HG03558 (cell line): ENCODE measurements at regions not wholly inside any gene's neighbourhood (a gene's known extent, or its start where the extent isn't known, plus 50 kb on each side); places are given as distances from the start of the nearest gene placed in this dataset.

ENCODE experiments used
- ATAC-seq: cut with Tn5 transposase; IDR thresholded peaks from one replicate; pipeline ENCODE4 v1.9.1; 2021; ENCODE audit warnings: moderate number of reproducible peaks; ENCODE audit not compliant: unreplicated experiment; ENCODE audit errors: extremely low read depth

DNA sequence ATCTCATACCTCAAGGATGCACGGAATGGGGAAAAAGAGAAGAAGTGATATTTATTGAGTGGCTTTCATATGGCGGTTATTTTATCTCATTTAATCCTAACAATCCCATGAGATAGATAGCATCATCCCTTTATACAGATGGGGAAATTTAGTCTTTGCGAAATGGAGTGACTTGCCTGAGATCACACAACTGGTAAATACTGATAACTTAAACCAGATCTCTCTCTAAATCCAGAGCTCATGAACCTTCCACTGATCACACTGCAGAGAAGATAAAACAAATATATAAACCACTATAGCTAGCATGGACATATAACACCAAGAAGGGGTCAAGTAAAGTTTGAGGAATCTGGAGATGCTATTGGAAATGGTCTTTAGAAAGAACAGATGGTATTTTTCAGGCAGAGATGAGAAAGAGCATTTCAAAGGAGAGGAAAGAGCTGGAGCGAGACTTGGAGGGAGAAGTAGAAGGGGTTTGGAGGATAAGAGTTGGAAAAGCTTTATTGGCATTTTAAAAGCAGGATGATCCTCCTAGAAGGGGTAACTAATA, 139.8 kb upstream of the TNFAIP3 start:
- no peak for ATAC-seq

DNA sequence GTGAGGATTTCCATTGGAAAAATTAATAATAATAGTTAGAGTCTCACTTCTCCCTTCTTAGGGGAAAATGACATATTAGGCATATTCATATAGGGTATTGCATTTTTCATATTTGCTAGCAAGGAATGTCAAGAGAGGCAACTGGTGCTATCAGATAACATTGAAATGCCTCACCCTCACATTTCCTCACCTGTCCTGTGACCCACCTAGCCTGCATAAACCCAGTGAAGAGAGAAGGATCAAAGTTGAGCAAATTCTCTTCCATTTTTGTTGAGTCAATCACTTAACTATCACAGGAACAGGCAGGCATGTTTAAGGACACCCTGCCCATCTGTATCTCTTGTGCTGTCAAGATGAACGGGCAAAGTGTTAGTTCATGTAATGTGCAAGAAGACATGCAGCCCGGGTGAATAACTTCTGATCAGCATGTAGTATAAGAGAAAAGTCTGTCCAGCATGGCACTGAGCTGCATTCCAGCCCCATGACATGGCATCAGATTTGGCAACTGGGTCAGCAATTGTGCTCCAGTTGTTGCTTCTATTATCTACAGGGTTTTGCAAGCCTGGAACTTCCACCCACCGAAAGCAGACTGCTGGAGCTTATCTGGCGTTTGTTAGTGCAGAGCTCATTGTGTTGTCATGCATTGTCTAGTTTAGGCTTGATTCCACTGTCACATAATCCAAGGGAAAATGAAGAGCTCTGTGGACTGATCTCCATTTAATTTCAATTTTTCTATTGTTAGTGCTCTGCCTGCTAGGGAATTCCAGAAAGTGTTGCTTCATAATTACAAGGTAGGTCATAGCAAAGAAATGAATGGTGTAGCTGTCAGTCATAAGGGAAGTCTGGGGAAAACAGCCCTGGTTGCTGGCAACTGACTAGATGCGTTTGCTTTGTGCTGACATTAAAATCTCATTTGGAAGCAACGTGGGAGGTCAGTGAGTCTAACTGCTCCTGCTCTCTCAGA, 138.4 kb upstream of the TNFAIP3 start:
- ATAC-seq, result no peak

DNA sequence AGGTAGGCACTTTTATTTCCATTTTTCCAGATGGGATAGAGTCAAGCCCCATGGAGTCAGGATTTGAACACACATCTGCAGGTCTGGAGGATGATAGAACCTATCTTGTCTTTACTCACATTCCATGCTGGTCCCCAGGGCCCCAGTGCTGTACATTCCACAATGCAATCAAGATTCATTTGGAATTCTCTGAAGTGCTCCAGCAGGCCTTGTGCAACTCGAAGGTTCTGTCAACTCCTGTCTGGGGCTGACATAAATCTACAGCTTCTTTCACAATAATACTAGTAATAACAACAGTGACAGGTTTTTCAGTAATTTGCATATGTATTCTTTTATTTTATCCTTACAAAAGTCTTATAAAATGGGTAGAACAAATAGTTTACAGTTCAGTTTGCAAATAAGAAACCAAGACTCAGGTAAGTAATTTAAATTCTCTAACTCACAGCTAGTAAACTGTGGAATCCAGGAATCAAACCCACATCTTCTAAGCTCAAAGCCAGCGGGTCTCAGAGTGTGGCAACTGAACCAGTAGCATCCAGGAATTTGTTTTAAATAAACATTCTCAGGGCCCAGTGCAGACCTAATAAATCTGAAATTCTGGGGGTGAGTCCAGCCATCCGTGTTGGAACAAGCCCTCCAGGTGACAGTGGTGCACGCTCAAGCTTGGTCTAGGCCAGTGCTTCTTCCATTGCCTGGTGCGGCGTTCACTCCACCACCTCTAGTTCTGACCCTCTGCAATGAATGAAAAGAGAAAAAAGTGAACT, 137.0 kb upstream of the TNFAIP3 start:
- ATAC-seq, result no peak

DNA sequence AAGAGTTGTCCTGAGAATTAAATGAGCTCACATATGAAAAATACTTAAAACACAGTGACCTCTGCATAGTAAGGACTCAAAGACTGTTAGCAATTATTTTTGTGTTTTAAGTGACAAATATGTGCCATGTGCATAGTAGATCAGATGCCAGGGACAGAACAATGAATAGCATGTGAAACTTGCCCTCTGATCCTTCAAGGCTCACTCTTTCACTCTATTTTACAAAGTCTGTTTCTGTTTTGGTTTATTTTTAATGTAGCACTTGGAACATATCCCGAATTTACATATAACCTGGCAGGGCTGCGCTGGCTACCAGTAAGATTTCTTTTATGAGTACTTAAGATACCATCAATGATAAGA, 135.5 kb upstream of the TNFAIP3 start:
- no peak for ATAC-seq

DNA sequence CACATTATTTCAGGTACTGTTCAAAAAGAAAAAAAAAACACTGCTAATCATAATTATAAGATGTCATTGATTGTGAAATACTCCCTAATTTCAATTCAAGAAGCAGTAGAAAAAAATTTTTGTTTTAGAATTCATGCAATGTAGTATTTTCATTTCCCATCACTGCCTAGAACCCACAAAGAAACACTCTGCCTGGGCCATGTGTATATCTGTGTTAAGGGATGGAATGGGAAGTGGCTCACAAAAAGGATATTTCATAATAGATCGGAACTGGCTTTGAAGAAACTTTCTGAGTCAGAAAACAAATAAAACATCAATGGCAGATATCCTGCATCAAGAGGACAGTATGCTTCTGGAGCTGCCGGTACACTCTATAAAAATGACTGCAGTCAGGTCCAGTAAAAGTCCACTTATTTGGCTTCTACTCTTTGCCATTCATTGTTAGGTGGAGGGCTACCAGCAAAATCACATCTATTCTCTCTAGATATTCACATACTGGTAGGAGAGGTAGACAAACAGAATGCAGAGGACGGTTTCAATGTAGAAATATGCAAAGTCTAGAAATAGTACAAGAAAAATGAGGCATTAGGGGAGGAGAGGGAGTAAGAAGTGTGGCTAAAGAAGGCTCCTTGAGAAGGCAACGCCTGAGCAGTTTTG, 135.0 kb upstream of the TNFAIP3 start:
- no peak for ATAC-seq

DNA sequence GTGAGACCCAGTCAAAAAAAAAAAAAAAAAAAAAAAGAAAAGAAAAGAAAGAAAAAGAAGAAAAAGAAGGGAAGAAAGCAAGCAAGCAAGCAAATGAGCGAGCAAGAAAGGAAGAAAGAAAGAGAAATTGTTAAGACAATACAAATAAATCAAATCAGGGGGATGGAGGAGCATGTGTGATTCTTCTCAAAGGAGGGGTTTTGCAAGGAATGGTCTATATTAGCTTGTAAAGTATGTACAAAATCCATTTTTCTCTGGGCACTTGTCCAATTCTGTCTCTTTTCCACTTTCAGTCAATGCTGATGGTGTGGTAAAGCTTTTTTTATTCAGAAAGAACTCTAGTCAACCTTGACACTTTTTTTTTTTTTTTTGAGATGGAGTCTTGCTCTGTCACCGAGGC, 133.7 kb upstream of the TNFAIP3 start:
- no peak for ATAC-seq

DNA sequence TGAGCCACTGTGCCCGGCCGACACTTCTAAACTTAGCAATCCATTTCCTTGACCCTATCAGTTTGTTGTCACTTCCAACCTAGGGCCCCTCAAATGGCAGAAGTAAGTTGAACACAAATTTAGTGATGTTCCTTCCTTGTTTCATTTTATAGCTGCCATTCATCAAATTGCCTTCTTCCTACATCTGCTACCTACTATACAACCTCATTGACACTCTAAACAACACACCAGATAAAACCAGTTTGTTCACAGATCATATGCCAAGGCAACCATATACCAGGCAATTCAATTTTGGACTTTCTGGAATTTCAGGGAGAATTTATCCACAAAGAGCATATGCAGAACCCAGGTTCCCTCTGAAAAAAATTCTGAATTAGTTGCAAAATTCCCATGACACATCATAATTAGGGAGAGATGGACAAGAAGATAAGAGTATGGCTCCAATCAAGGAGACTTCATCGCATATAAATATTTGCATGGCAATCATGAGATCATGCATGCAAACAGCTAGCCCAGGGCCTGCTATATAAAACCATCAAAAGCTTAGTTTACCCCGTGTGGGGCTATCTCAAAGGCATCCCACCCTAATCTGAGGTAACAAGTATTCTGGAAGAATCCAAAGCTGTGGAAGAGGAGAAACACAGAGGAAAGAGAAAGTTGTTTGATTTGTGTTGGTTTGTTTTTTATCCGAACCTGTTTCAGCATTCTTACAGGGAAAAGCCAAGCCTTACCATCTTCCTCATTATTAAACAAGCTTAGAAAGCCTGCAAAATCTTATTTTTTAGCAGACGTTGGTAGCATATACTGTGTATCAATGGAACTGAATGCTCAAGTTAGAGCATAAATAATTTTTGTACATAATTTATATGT, 132.8 kb upstream of the TNFAIP3 start:
- ATAC-seq, result no peak

DNA sequence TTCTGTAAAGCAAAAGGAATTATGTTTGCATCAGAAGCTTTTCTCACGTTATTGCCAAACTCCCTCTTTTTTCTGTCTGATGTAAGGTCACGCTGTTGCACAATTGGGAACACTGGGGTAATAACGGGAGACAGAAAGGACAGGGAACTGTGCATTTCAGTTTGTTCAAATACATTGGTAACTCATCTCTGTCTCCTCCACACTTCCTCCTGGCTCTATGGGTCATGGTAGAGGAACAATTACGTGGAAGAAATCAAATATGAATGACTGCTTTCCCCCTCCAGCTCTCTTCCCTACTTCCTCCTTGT, 132.2 kb upstream of the TNFAIP3 start:
- ATAC-seq, result no peak

DNA sequence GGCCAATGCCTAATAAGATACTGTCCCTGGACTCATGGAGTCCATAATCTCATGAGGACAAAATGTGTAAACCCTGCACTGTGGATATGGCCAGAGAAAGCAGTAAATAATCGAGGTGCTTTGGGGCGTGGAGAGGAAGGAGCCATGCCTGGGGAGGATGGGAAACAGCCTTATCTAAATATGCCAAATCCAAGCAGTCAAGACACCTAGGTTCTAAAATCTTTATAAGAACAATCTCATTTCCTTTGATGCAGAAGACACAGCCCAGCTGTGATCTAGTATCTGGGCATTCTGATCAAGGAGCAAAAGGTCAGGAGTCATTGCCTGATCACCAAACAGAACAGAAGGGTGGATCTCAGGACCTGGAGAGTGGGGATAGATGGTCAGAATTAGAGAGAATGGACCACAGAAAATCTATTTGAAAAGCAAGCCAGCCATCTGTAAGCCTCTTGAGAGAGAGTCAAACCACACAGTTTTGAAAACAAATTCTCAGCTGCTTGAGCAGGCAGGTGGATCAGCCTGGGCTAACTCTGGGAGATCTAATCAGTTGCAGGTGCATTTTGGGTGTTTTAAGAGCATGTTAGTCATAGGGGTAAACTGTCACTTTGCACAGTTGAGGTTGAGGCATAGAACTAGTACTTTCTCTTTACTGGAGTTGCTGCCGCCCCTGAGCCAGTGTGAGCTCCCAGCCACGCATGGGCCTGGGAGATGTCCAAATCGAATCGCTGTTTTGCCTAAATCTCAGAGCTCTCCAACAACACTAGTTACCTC, 130.8 kb upstream of the TNFAIP3 start:
- ATAC-seq, result peak; percentile 82

DNA sequence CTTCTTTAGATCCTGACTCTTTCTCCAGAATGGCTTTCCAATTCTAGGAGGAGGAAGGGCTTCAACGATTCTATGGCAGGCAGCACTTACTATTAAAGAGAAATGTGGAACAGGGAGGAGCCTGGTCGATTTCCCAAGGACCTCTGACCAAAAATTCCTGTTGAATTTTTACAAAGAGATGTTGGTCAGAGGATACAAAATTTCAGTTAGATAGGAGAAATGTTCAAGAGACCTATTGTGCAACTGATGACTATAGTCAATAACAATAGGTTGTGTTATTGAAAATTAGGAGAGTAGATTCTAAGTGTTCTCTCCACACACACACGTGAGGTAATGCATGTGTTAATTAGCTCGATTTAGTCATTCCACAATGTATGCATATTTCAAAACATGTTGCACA, 130.1 kb upstream of the TNFAIP3 start:
- no peak for ATAC-seq

DNA sequence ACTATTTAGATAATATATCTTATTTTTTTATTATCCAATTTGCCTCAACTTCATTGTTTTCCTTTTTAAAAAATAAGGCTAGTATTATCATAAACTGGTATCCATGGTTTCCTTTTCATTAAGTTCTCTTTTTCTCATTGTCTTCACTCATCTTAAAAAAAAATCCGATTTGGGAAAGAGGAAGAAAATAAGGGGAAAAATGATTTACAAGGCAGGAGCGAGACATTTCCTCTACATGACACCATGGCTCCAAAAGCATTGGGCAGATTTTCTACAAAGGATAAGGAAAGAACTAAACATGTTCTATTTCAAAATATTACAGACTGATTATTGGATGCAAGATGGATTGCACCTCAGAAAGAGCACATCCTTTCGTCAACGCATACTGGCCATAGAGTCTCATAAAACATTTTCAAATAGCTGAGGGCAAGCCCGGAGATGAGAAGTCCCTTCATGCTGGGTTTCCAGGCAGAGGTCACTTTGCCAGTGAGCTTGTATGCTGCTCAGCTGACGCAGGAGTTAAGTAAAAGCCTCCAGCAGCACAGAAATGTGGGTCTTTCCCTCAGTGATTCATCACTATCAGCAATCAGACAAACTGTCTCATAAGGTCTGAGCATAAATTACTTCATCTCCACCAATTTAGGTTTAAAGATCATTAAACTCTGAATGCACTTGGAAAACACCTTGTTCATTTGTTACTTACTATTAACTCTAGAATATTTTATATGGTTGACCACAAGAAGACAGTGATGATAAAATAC, 129.0 kb upstream of the TNFAIP3 start:
- no peak for ATAC-seq

DNA sequence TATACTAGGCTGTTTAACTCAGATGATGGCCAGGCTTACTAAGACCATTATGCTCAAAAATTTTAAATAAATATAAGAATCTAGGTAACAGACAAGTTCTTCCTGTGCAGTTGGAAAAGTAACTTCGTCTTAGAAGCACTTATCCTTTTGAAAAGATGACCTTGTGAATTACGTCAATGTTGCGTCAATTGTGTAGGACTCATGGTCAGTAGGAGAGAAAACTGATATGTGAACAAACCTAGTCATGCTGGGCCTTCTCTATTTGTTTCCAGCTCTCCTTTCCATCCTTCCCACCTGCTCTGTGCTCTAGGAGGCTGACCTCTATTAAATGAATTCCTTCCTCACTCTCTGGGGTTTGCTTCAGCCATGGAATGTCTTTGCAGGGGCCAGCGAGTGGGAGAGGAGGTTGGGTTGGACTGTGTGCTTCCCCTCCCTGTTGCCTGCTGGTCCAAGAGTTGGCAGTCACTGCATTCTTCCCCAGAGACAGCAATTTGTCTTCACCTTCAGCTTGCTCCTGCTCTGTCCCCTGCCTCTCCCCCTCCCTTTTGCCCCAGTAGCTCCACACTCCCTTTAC, 128.0 kb upstream of the TNFAIP3 start:
- ATAC-seq, result no peak

DNA sequence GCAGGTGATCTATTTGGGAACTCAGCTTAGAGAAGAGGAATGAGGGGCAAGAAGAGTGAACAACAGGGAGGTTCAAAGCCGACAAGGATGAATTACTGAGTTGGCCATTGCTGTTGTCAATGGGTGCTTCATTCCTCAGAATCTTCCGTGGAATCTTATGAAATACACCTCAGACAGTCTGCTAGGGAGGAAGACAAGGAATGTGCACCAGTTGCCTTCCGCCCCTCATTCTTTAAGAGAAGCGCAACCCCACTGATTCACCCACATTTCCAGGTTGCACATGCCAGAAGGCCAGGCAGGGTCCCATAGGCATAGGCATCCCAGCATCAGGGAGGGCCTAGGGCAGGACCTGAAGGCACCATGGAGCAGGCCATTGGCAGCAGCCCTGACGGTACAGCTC, 127.5 kb upstream of the TNFAIP3 start:
- no peak for ATAC-seq

DNA sequence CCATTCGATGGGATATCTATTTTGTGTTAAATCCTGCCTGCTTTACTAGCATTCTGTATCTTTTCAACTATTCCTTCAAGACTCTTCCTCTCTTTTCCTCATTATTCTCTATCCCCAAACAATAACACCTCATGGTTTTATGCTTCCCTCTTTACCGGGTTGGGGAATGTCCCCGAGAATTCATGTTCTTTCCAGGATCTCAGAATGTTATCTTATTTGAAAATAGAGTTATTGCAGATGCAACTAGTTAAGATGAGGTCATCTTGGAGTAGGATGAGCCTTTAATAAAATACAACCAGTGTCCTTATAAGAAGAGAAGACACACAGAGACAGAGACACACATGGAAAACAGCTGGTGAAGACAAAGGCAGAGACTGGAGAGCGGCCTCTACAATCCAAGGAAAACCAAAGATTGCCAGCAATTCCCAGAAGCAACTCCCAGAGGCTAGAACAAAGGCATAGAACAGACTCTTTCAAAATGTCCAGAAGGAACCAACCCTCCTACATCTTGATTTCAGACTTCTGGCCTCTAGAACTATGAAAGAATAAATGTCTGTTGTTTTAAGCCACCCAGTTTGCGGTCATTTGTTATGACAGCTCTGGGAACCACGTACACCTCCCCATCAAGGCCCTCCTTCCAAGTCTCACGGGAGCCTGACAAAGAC, 126.8 kb upstream of the TNFAIP3 start:
- no peak for ATAC-seq

DNA sequence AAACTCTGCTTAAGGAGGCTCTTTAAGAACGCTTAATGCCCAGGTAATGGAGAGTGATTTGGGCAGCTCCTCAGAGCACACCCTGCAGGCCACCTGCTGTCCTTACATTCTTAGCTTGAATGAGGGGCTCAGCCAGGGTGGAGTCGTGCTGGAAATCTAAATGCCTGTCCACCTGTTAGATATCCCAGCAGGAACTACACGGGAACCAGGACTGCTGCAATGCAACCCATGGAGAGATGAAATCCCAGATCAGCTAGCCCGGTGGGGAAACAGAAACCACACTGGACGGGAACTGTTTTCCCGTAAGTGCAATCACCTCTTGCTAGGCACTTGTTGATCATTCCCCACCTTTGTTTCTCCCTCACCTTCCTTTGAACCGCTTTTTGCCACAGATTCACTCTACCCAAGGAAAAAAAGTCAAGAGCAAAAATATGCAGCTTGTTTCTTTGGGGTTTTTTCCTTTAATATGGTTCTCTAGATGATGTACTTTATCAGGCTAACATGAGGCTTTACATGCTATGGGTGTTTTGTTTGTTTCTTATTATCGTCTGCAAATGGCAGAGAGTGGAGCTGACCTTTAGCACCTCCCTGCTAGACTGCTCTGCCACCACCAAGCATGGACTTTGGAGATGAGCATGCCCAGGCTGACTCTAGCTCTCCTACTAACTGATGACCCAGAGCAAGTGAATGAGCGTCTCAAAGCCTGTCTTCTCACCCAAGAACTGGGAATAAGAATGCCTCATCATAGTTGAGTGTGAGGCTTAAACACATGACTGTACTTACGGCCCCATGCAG, 125.9 kb upstream of the TNFAIP3 start:
- no peak for ATAC-seq

DNA sequence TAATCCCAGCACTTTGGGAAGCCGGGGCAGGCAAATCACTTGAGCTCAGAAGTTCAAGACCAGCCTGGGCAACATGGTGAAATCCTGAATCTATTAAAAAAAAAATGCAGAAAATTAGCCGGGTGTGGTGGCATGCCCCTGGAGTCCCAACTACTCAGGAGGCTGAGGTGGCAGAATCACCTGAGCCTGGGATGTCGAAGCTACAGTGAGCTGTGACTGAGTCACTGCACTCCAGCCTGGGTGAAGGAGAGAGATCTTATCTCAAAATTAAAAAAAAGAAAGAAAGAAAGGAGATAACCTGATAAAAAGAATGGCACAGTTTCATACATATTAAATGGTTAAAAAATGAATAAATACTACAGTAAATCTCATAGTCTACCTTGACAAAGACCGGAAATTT, 123.6 kb upstream of the TNFAIP3 start:
- ATAC-seq, result no peak

DNA sequence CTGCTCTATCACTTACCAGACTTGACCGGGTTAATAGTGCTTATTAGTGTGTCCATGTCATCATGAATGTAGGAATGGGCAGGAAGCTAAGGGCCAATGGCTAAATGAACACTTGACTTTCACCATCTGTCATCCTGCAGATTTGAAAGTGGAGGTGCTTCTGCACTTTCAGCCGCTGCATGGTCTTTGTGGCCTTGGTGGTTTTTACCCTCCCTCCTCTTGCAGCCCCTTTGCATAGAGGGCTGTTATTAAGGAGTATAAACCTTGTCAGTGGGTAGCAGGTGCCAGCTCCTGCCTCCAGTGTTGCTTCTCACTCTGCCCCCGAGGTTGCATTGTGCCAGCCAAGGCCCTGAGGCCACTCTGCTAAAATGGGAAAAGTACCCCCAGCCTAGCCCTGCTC, 122.2 kb upstream of the TNFAIP3 start:
- ATAC-seq, result peak; percentile 74
